ENCODE measurements at regions not wholly inside any gene's neighbourhood (a gene's known extent, or its start where the extent isn't known, plus 50 kb on each side); places are given as distances from the start of the nearest gene placed in this dataset.

GRCh38 chr5:33261305-33261704, 179.5 kb upstream of the TARS1 start:
- Histone ChIP-seq H3K27ac (no peak overlapping the region), H3K4me3 (no peak overlapping the region), H3K4me1 (no peaks in the 10 kb centered on the region), H3K9me3 (no peaks in the 10 kb centered on the region), H3K27me3 (no peaks in the 10 kb centered on the region), H3K36me3 (no peaks in the 10 kb centered on the region)
- TF ChIP-seq CTCF (IDR thresholded peaks at IDR 0.05), result no peak
- DNase-seq (no peak), FAIRE-seq (no peak), ATAC-seq (no peak)
- WGBS, 2 donors, result 76 to 93% methylated on average over 2 of the region's 2 CpGs
- intact Hi-C loops (cut with DNase I), result no loop called here

- FAIRE-seq, result no peak
- DNase-seq, result no peak
- 52 to 70% methylated on average over 2 of the region's 2 CpGs for WGBS, 2 donors
These were observed 179.0 kb upstream of the TARS1 start for GRCh38 chr5:33261747-33262146.

GRCh38 chr5:33267801-33268200, 173.0 kb upstream of the TARS1 start:
- FAIRE-seq (no peak), DNase-seq (no peak), ATAC-seq (no peak)
- no peak overlapping the region for H3K27ac ChIP-seq
- no peaks in the 10 kb centered on the region for H3K9me3 ChIP-seq
- no peak for TF ChIP-seq CTCF (IDR thresholded peaks at IDR 0.05)
- whole genome bisulfite sequencing, 2 donors, result 54 to 62% methylated on average over 1 of the region's 1 CpG
- H3K4me3 ChIP-seq, result no peak overlapping the region
- no peaks in the 10 kb centered on the region for H3K27me3 ChIP-seq
- H3K36me3 ChIP-seq, result no peaks in the 10 kb centered on the region
- H3K4me1 ChIP-seq, result no peaks in the 10 kb centered on the region
- intact Hi-C loops (cut with DNase I), result no loop called here

More at GRCh38 chr5:33261747-33262146, 179.0 kb upstream of the TARS1 start:
- no peak for ATAC-seq
- Histone ChIP-seq H3K27ac (no peak overlapping the region), H3K27me3 (no peaks in the 10 kb centered on the region), H3K9me3 (no peaks in the 10 kb centered on the region), H3K4me1 (no peaks in the 10 kb centered on the region), H3K4me3 (no peak overlapping the region), H3K36me3 (no peaks in the 10 kb centered on the region)
- no peak for TF ChIP-seq CTCF (IDR thresholded peaks at IDR 0.05)
- intact Hi-C loops (cut with DNase I), result no loop called here

- FAIRE-seq (no peak), ATAC-seq (no peak), DNase-seq (no peak)
- no peaks in the 10 kb centered on the region for H3K27me3 ChIP-seq
- H3K27ac ChIP-seq, result no peak overlapping the region
- intact Hi-C loops (cut with DNase I), result no loop called here
- H3K4me3 ChIP-seq, result no peak overlapping the region
- H3K4me1 ChIP-seq, result no peaks in the 10 kb centered on the region
- 43 to 44% methylated on average over 4 of the region's 4 CpGs for WGBS, 2 donors
- no peaks in the 10 kb centered on the region for H3K36me3 ChIP-seq
- H3K9me3 ChIP-seq, result no peaks in the 10 kb centered on the region
- no peak for TF ChIP-seq CTCF (IDR thresholded peaks at IDR 0.05)
These were observed 172.4 kb upstream of the TARS1 start for GRCh38 chr5:33268374-33268773.

- intact Hi-C loops (cut with DNase I), result no loop called here
These were observed 170.1 kb upstream of the TARS1 start for GRCh38 chr5:33270671-33271070.

More at GRCh38 chr5:33270671-33271070, 170.1 kb upstream of the TARS1 start:
- no peak for ATAC-seq
- no peaks in the 10 kb centered on the region for H3K36me3 ChIP-seq
- FAIRE-seq, result no peak
- no peaks in the 10 kb centered on the region for H3K27me3 ChIP-seq
- WGBS, 2 donors, result 57 to 70% methylated on average over 1 of the region's 1 CpG
- DNase-seq, result no peak
- H3K27ac ChIP-seq, result no peak overlapping the region
- no peak for TF ChIP-seq CTCF (IDR thresholded peaks at IDR 0.05)
- H3K9me3 ChIP-seq, result no peaks in the 10 kb centered on the region
- no peaks in the 10 kb centered on the region for H3K4me1 ChIP-seq
- H3K4me3 ChIP-seq, result no peak overlapping the region
